GM12873 (cell line): ENCODE measurements at regions not wholly inside any gene's neighbourhood (a gene's known extent, or its start where the extent isn't known, plus 50 kb on each side); places are given as distances from the start of the nearest gene placed in this dataset.

Experiments
- CTCF ChIP-seq: IDR thresholded peaks from 2 replicates; pipeline ENCODE4 v1.5.1; 2012; ENCODE audit warnings: low read depth, mild to moderate bottlenecking, moderate library complexity, low read length, control low read depth; ENCODE audit not compliant: insufficient read depth; ENCODE audit errors: missing control alignments

- no peak for TF ChIP-seq CTCF
These were observed 534.8 kb upstream of the NCAM2 start for GRCh38 chr21:20463362-20463761.

DNA sequence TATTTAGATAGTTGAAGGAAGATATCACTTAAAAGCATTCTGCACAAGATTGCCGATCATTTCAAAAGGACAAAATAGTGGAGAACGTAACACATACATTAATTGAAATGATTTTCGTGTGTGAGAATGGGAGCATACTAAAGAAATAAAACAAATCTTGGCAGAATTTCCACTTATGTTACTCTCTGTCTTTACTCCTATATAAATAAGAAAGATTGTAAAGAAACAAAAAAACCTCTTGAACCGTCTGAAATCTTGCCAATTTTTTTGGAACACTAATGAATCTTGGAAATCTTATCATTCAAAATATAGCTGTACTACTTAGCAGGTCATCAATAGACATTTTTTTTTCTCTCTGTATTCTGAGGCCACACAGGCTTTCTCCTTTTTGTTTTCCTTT lies 528.8 kb upstream of the NCAM2 start:
- TF ChIP-seq CTCF, result no peak

- TF ChIP-seq CTCF, result no peak
These were observed 511.9 kb upstream of the NCAM2 start for GRCh38 chr21:20486303-20486702.

DNA sequence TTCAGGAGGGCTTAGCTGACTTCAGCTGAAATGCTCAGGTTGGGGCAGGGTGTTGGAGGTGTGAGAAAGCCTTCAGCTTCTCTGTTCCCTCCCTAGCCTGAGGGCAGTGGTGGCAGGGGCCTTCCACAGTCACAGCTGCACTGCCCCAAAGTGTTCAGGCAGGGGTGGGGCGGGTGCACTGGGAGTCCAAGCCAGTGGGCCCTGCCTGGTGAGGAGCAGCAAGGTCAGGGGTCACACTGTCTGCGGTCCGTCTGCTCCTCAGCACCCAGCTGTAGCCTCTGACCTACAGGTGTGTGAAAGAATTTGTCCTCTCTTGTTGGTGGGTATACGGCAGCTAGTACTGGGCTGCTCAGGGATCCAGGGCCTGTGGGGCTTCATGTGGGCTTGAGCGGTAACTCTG lies 490.4 kb upstream of the NCAM2 start:
- TF ChIP-seq CTCF, result no peak

DNA sequence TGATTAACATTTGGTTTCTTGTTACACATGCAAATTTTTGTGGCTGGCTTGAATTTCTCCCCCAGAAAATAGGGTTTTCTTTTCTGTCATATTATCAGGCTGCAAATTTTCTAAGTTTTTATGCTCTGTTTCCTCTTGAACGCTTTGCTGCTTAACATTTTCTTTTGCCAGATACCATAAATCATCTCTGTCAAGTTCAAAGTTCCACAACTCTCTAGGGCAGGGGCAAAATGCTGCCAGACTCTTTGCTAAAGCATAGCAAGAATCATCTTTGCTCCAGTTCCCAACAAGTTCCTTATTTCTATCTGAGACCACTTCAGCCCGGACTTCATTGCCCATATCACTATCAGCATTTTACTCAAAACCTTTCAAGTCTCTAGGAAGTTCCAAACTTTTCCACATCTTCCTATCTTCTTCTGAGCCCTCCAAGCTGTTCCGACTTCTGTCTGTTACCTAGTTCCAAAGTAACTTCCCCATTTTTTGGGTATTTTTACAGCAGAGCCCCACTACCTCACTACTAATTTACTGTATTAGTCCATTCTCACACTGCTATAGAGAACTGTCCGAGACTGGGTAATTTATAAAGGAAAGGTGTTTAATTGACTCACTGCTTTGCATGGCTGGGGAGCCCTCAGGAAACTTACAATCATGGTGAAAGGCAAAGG lies 486.9 kb upstream of the NCAM2 start:
- TF ChIP-seq CTCF, result no peak

- TF ChIP-seq CTCF, result no peak
These were observed 482.8 kb upstream of the NCAM2 start for GRCh38 chr21:20515446-20515845.

GRCh38 chr21:20519076-20519475 lies 479.1 kb upstream of the NCAM2 start:
- TF ChIP-seq CTCF, result no peak
